GM21381 (cell line): ENCODE measurements at regions not wholly inside any gene's neighbourhood (a gene's known extent, or its start where the extent isn't known, plus 50 kb on each side); places are given as distances from the start of the nearest gene placed in this dataset.
"Not testable (repeated sequence)": the region's sequence is repeated elsewhere in the genome, so short reads cannot be mapped to it uniquely, and the experiment has no call there.

Source experiments
- ATAC-seq: cut with Tn5 transposase; IDR thresholded peaks from one replicate; pipeline ENCODE4 v1.9.1; 2021; ENCODE audit warnings: mild to moderate bottlenecking, moderate library complexity; ENCODE audit not compliant: unreplicated experiment

DNA sequence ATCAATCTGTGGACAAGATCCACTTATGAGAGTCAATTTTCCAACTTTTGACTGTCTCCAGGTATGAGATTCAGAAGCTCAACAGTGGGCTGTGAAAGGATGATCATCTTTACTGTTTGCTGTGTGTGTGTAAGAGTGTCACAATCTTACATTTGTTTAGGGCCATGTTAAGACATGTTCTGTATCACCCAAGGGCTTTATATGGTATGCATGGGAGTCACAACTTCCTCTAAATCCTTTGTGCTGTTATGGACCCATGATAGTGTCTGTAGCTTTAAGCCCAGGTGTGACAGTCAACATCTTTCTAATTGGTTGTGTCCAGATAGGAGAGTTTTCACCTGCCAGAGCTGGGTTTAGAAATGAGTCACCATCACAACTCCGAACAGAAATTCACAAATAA is 70.2 kb downstream of the ZNF726 start:
- ATAC-seq, result not testable (repeated sequence)

DNA sequence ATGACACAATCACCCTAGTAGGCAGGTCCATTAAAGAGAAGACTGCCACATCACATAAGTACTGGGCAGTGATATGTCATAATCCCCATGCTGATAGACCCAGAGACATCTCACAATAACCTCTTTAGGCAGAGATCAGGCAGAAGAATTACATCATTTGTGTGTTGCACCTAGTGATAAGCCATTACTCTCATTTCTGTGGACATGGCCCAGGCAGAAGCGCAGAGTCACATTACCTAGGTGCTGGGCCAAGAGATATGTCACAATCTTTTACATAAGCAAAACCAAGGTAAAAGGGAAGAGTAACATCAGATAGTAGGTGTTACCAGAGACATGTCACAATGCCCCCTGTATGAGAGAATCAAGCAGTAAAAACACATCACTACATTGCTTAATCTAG is 71.9 kb downstream of the ZNF726 start:
- ATAC-seq, result no peak

DNA sequence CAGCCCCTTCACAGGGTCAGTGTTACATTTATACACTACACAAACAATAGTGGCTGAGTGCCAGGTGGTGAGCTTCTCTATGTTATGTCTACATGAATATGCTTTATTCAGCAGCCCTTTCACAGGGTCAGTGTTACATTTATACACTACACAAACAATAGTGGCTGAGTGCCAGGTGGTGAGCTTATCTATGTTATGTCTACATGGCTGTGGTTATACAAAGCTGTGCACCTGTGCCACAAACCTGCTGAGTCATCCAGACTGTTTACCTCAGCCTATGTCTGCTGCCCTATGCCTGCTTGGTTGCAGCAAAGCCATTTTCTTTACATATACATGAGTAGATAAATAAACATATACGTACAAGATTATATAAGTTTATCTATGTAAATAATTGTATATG is 76.5 kb downstream of the ZNF726 start:
- no peak for ATAC-seq

DNA sequence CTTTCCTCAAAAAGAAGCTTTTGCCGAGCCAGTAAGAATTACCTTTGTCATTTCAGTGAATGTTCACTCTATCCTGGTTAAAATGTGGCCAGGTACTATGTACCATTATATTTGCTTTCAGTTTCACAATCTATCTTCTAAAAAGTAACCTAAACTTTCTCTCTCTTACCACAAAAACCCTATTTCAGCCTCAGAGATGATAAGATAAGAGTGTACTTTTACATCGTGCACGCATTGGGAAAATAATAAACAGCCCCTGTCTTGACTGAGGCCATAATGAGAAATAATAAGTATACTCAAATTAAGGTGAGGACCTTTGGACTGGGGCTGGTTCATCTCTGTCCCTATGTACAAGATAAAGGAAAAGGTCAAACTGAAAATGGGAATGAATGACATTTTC is 77.7 kb downstream of the ZNF726 start:
- no peak for ATAC-seq

DNA sequence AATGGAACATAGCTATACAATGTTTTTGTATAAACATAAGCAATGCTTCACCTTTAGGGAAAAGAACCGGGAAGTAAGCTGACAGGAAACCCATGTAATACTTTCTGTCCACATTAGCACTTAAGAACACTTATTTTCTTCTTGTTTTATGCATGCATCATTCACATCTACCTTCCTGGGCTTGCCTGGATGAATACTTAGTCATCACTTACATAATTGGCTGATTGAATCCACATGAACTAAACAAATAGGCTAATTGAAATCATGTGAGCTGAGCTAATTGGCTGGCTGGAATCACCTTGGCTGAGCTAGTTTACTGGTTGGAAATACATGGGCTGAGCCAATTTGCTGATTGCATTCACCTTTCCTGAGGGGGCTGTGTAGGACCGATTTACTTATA is 78.8 kb downstream of the ZNF726 start:
- no peak for ATAC-seq

DNA sequence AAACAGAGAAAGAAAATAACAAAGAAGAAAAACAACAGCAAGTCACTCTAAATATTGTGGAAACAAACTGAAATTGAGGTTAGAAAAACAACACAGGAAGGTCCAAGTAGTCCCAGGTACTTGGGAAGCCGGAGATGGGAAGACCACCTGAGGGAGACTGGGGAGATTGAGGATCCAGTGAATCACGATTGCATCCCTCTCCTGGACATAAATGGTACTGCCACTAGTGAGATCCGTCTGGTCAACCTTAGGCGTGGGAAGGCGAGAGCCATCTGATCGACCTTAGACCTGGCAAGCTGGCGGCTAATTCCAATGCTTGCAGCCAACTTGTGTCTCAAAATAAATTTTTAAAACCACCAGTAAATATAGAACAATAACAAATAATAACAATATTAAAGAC is 81.9 kb downstream of the ZNF726 start:
- no peak for ATAC-seq

DNA sequence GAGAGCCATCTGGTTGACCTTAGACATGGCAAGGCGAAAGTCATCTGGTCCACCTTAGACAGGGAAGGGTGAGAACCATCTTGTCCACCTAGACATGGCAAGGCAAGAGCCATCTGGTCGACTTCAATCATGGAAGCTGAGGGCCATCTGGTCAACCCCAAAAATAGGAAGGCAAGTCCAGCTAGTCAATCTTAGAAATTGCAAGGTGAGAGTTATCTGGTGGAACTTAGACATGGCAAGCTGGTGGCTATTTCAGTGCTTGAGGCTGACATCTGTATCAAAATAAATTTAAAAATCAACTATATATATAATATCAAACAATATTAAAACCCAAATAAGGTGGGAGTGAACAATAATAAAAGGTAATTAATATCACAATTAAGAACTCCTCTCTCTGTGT is 83.9 kb downstream of the ZNF726 start:
- no peak for ATAC-seq

DNA sequence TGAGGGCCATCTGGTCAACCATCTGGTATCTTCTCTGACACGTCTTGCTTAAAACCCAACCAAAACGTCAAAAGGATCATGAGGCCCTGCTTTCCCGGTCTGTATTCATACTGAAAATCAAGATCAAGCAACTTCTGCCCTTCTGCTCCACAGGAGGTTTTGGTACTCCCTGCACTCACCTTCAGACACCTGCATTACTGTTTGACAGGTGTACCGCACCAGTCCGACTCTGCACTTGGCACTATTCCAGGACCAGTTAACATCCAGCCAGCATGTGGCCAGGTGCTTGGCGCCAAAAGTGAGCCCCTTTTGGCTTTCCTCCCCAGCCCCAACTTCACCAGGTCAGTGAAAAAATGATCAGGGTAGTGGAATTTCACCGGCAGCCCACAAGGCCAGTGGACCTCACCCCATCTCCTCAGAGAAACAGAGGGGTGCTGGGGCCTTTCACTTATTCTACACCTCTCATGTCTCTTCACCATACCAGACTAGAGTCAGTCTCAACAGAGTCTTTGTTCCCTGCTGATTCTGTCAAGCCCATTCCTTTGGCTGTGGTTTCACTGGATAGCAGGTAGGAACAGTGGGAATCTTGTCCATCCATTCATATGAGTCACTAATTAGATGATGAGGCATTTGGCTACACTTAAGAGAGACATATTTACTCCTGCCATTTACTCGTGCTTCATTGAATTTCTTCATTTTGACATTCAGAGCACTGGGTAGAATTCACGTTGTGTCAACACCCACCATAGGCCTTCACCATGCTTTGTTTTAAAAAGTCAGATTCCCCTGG is 85.3 kb downstream of the ZNF726 start:
- no peak for ATAC-seq

DNA sequence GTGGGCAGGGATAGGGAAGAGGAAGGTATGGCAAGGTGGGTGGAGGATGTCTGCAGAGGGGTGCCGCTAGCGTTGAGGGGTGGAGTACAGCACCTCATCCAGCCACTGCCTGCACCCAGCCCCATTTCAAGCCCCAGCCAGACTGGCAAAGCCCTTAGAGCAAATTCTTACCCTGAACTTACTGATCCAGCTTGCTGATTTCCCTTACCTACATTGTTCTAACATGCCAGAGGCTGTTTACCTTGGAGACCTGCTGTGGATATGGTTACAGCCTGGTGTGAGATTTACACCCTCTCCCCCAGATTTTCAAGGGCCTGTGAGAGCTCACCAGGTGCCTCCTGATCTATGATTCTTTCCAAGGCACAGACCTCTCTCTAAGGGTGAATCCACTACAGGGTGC is 86.0 kb downstream of the ZNF726 start:
- no peak for ATAC-seq

DNA sequence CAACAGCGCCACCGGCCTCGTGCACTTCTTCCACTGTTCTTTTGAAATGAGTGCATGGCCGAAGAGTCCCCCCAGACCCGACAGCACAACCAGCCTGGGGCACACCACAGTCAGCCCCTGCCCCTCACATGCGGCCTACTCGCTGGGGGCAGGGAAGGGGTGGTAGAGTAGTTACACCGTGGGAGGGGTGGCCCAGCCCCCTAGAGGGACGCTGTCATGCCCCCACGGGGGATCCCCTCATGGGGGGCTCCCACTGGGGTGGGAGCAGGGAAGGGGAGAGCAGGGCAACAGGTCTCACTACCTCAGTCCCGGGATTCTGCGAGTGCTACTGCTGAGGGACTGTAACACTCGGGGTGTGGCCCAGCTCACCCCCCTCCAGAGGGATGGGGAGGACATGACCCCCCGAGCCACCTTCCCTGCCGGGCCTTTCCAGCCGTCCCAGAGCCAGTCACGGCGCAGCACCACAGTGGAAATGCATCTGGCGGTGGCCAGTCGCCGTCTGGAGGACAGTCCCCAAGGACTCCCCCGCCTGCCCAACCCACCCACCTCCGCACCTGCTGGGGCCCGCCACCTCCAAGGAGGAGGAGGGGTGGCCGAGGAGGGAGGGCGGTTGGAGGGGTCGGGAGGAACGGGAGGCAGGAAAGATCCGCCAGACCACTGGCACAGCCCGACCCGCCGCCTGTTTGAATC is 84.6 kb upstream of the ZNF254 start:
- no peak for ATAC-seq

DNA sequence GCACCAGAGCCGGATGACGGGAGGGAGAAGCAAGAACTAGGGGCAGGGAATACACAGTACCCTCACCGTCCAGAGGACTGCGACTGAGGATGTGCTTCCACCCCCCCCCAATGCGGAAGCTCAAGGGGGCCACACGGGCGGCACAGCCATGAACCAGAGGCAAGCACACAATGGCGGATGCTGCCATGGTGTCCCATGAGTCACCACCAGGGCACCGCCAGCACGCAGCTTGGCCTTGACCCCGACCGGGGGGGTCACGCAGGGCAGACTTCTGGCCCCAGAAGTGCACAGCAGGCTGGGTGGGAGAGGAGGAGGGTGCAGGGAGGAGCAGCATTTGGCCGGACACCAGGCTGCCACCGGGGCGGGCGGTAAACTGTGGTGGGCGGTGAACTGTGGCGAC is 83.5 kb upstream of the ZNF254 start:
- ATAC-seq, result no peak

DNA sequence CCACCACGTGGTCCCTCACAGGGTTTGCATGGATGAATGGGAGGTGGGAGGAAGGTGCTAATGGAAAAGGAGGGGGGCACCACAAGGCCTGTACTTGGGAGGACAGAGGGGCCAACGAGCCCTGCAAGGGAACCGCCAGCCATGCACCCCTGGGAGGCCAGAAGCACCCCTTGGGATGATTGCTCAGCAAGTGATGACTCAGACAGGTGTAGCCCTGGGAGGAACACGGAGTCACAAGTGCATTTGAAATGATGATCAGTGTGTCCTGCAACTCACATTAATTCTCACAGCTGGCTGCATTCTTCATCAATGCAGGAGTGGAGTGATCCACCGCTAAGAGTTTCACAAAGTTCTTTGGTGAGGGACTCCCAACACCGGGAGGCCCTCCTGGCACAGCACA is 82.8 kb upstream of the ZNF254 start:
- ATAC-seq, result no peak

DNA sequence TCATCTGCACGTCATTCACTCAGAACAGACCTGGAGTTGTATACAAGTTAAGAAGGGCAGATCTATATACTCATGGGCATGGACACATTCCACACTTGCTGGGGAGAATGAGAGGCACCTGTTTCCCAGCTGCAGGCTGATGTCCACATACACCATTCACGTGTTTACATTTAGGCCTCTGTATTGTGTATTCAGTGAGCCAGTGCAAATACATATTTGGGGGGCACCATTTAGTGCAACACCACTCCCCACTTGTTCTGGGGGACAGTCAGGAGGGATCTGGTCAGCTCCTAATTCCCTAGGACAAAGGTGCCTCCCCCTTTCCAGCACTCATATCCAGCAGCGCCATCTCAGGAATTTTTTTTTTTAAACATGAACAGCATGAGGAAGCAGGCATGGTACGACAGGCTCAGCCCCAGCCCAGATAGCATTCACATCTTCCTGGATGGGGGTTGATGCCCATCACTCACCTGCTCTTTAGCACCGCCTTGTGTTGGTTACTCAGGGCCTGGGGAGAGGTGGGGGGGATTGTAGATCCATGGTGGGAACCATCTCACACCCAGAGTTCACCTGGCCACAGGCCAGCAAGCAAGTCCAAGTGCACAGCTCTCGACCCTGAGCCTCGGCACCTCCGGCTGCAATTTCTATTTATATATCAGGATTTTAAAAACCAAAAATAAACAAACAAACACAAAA is 56.9 kb upstream of the ZNF254 start:
- ATAC-seq, result no peak

DNA sequence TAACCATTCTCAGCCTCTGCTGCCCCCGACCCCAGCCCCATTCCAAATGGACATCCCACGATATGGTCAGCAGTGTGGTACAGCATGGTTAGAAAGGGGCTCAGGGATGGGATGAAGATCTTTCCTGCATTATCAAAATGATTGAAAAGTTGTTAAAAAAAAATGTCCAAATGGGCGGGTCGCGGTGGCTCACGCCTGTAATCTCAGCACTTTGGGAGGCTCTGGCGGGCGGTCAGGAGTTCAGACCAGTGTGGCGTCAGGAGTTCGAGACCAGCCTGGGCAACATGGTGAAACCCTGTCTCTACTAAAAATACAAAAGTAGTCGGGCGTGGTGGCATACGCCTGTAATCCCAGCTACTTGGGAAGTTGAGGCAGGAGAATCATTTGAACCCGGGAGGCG is 54.3 kb upstream of the ZNF254 start:
- no peak for ATAC-seq

DNA sequence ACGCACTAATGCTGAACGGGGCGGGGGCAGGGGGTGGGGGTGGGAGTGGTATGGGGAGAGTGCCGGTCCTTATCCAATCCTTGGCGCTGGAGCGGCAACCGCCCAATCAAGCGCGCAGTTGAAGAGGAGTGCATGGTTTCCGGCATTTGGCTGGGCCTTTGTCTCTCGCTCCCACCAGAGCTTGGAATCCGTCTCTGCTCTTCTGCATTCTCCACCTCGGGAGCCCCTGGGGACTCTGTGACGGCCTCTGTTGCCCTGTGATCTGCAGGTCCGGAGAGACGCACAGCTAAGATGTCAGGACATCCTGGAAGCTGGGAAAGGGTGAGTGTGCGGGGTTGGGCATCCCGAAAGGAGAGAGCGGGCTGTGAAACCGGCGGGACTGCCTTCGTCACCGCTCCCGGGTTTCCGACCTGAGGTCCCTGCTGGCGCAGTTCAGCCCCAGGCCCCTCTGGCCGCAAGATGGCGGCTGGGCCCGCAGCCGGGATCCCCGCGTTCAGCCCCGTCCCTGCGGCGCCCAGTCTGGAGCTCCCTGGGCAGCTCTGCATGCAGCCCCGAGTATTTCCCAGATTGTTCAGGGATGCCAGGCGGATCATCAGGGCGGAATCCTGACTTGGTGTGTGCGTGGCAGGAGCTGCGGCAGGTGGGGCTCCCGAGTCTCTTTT is 53.6 kb upstream of the ZNF254 start:
- peak; percentile 94 for ATAC-seq

DNA sequence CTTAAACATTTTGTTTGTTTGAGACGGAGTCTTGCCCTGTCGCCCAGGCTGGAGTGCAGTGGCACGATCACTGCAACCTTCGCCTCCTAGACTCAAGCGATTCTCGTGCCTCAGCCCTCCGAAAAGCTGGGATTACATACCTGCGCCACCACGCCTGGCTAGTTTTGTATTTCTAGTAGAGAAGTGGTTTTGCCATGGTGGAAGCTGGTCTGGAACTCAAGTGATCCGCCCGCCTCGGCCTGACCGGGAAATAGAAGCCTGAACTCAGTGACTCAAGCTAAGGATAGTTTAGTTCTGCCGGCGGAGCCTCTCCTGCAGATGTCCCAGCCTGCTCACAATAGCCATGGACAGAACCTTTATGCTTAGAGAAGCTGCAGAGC is 53.0 kb upstream of the ZNF254 start:
- peak; percentile 27 for ATAC-seq

DNA sequence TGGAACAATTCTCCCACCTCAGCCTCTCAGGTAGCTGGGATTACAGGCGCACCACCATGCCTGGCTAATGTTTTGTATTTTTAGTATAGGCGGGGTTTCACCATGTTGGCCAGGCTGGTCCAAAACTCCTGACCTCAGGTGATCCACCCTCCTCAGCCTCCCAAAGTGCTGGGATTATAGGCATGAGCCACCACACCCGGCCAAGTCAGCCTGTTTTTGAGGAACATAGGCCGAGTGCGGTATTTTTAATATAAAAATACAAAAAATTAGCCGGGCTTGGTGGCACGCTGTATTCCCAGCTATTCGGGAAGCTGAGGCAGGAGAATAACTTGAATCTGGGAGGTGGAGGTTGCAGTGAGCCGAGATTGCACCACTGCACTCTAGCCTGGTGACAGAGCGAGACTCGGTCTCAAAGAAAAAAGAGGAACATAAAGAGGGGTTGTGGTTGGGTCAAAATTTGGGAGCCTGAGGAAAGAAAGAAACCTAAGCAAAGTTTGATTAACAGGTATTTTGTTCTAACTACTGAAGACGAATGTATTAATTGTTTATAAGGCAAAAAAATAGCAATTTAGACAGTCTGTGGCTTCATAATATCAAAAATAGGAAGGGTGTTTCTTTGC is 51.6 kb upstream of the ZNF254 start:
- ATAC-seq, result not testable (repeated sequence)
